SK-N-MC (cell line): ENCODE measurements at regions not wholly inside any gene's neighbourhood (a gene's known extent, or its start where the extent isn't known, plus 50 kb on each side); places are given as distances from the start of the nearest gene placed in this dataset.

Source experiments
- EZH2 ChIP-seq: fragments of 200-600 bp; sonication (generic); IDR thresholded peaks from one replicate; pipeline ENCODE4 v1.6.1; 2017; ENCODE audit warnings: antibody characterized with exemption
- FOXP2 ChIP-seq: optimal IDR thresholded peaks from 2 replicates; pipeline ENCODE3; 2011; ENCODE audit warnings: mild to moderate bottlenecking, moderate library complexity; ENCODE audit not compliant: insufficient read depth; ENCODE audit errors: extremely low read length, control extremely low read depth
- POLR2AphosphoS5 ChIP-seq: IDR thresholded peaks from 2 replicates; pipeline ENCODE4 v1.6.1; 2012; ENCODE audit warnings: mild to moderate bottlenecking, low read depth, low read length, borderline replicate concordance

DNA sequence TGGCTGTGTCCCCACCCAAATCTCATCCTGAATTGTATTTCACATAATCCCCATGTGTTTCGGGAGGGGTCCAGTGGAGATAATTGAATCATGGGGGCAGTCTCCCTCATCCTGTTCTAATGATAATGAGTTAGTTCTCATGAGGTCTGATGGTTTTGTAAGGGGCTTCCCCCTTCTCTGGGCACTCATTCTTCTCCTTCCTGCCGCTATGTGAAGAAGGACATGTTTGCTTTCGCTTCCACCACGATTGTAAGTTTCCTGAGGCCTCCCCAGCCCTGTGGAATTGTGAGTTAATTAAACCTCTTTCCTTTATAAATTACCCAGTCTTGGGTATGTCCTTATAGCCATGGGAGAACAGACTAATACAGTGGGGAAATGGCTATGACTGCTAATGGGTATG is 72.7 kb upstream of the ZNF648 start:
- no peak for TF ChIP-seq EZH2
- TF ChIP-seq FOXP2: no peak
- TF ChIP-seq POLR2AphosphoS5: no peak
